Activated T-helper 1 cell treated with anti-CD3 and anti-CD28 coated beads, Interleukin-12 subunit alpha, Interleukin-12 subunit beta, Interleukin-2, Interleukin-4 antibody, amounts not matched to agents 30 ng/mL and 10 ng/mL and 1 ng/mL, durations not matched to agents 14 hours and 24 hours and 36 hours (primary cell): ENCODE measurements at regions not wholly inside any gene's neighbourhood (a gene's known extent, or its start where the extent isn't known, plus 50 kb on each side); places are given as distances from the start of the nearest gene placed in this dataset.

Experiments
- DNase-seq: peaks from one replicate; pipeline ENCODE4 v3.0.0; 2021; ENCODE audit warnings: low spot score
- H3K27ac Mint-ChIP-seq: one replicate; pipeline ENCODE4 v1.8.0; 2021; ENCODE audit warnings: mild to moderate bottlenecking, mixed read lengths
- H3K27me3 Mint-ChIP-seq: one replicate; pipeline ENCODE4 v1.8.0; 2022; ENCODE audit warnings: mild to moderate bottlenecking, moderate library complexity, mixed read lengths; ENCODE audit not compliant: insufficient read depth
- H3K36me3 Mint-ChIP-seq: one replicate; pipeline ENCODE4 v1.8.0; 2021; ENCODE audit warnings: low read depth, mixed read lengths
- H3K4me1 Mint-ChIP-seq: one replicate; pipeline ENCODE4 v1.8.0; 2021; ENCODE audit warnings: low read depth, mixed read lengths
- H3K4me3 Mint-ChIP-seq: one replicate; pipeline ENCODE4 v1.8.0; 2021; ENCODE audit warnings: mild to moderate bottlenecking, moderate library complexity, mixed read lengths
- H3K9me3 Mint-ChIP-seq: one replicate; pipeline ENCODE4 v1.8.0; 2021; ENCODE audit warnings: mixed read lengths
- intact Hi-C: fragments of 100-400 bp; cut with micrococcal nuclease; formaldehyde crosslinking; loops from one replicate; pipeline ENCODE4 v1.15.1; 2024

DNA sequence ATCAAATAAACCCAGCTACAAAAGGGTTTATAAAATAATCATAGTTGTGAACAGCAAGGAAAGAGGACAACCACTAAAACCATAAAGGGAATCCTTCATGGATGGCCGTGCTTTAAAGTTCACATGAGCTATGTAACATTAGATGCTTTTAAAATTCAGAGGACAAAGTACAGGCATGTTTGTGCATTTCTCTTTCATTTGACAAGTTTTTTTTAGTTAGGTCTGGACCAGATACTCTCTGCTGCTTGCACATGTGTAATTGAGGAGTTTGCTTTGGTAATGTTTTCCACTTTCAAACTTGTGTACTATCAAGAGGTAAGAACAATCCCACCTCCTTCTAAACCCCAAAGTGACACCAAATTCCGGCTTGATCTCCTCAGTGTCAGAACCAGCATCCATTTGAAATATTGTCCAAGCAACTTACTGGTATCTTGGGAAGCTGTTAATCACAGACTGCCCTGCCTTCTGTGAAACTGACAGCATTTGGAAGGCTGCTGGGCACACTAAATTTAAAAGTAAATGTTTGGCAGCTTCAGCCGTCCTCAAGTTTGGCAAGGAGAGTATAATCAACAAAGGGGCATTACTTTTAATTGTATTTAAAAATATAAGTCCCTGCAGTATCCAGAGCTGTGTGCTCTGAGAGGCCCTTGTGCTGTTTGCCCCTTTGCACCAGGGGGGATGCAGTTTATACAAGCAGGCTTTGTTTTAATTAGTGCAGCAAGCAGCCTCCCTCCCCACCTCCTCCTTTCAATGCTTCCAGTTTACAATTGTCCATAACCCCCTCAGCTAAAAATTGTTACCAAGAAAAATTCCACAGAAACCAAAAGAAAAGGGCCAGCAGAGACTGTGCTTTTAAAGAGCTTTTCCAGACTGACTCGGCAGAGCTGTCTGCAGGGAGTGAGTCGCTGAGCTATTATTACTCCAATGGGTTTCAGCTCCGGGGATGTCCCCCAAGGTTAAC is 328.3 kb upstream of the MPDZ start:
- Mint-ChIP-seq H3K9me3 (no peaks in the 10 kb centered on the region), H3K4me3 (no peak overlapping the region), H3K27me3 (no peaks in the 10 kb centered on the region), H3K4me1 (no peaks in the 10 kb centered on the region), H3K36me3 (no peaks in the 10 kb centered on the region), H3K27ac (no peak overlapping the region)
- DNase-seq, result no peak
- intact Hi-C loops, result no loop called here

DNA sequence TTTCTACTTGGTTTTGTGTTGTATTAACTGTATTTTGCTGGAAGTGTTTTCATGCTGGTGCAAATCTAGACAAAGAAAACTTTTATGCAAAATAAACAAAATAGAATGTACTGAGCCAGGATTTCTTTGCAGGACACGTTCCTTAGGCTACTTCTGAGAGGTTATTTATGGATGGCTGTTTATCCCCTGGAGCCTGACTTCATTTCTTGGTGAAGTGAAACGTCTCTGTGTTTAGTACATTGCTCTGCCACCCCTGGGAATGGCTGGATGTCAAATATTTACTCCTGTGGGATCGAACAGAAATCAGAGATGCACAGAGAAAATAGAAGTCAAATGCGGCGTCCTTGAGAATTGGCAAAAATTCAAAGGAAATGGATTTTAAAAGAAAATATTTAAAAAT is 327.1 kb upstream of the MPDZ start:
- Mint-ChIP-seq H3K36me3 (no peaks in the 10 kb centered on the region), H3K27me3 (no peaks in the 10 kb centered on the region), H3K4me3 (no peak overlapping the region), H3K4me1 (no peaks in the 10 kb centered on the region), H3K9me3 (no peaks in the 10 kb centered on the region), H3K27ac (no peak overlapping the region)
- DNase-seq, result no peak
- intact Hi-C loops, result no loop called here

DNA sequence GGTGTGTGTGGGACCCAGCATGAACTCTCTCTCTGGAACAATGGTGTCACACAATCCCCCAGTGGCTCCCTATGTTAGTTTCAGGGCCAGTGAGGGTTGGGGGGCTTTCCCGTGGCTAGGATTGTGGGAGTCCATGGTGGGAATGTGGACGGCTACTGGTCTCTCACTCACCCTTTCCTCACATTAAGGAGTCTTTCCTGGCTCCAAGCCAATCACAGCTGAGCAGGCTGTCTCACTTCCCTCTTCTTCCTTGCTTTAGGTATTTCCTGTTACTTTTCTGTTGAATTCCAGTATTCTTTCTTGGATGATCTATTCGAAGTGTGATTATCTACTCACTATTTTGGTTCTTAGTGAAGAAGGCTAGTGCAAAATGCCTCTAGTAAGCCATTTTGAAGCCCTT is 324.4 kb upstream of the MPDZ start:
- Mint-ChIP-seq H3K27me3 (no peaks in the 10 kb centered on the region), H3K4me3 (no peak overlapping the region), H3K36me3 (no peaks in the 10 kb centered on the region)

GRCh38 chr9:13598738-13599137 is 319.2 kb upstream of the MPDZ start:
- no peaks in the 10 kb centered on the region for H3K27me3 Mint-ChIP-seq
- no peak for DNase-seq
- H3K4me3 Mint-ChIP-seq, result no peak overlapping the region
- H3K27ac Mint-ChIP-seq, result no peak overlapping the region
- H3K4me1 Mint-ChIP-seq, result no peaks in the 10 kb centered on the region
- no peaks in the 10 kb centered on the region for H3K36me3 Mint-ChIP-seq
- no peaks in the 10 kb centered on the region for H3K9me3 Mint-ChIP-seq
- intact Hi-C loops, result no loop called here

More for the DNA sequence above, 324.4 kb upstream of the MPDZ start:
- no peak for DNase-seq
- Mint-ChIP-seq H3K9me3 (no peaks in the 10 kb centered on the region), H3K27ac (no peak overlapping the region), H3K4me1 (no peaks in the 10 kb centered on the region)
- intact Hi-C loops, result no loop called here

DNA sequence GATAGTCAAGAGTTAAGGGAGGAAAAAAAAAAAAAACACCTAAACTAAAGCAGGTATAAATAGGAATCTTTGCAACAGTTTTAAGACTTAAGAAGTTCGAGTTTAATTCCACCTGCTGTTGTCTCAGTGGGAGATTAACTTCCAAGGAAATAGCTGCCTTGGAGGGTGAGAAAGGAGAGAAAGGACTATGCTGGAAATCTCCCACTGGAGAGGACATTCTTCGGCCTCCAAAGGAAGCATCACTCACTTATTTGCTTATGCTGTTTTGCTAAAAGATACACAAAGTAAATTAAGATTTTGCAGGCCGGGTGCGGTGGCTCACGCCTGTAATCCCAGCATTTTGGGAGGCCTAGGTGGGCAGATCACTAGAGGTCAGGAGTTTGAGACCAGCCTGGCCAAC is 317.9 kb upstream of the MPDZ start:
- intact Hi-C loops, result no loop called here
- H3K27me3 Mint-ChIP-seq, result no peaks in the 10 kb centered on the region
- H3K27ac Mint-ChIP-seq, result no peak overlapping the region
- H3K9me3 Mint-ChIP-seq, result no peaks in the 10 kb centered on the region
- H3K36me3 Mint-ChIP-seq, result no peaks in the 10 kb centered on the region
- no peak overlapping the region for H3K4me3 Mint-ChIP-seq
- DNase-seq, result no peak
- H3K4me1 Mint-ChIP-seq, result no peaks in the 10 kb centered on the region

GRCh38 chr9:13597004-13597403 is 317.5 kb upstream of the MPDZ start:
- no peaks in the 10 kb centered on the region for H3K36me3 Mint-ChIP-seq
- intact Hi-C loops, result no loop called here

DNA sequence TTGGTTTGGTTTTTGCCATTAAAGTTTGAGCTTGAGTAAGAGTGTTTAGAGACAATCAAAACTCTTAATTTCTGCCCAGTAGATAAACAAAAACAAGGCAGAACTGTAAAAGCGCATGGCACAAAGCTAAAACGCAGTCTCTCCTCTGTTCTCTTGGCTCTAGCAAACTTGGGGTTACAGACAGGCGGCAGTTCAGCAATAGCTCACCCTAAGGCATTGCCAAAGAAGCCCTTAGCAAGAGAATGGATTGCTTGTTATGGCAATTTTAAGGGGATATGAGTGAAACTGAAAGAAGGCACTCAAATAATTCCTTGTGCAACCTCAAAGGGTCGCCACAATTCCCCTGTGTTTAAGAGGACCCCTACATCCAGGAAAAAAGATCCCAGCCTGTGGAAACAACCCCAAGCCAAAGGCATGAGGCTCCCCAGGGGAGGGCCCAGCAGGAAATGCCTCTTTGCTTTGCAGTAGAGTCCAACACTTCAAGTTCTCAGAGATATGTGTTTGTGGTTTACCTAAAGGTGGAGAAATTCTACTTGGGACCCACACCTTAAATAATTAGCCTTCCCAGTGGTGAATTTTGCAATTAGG is 317.0 kb upstream of the MPDZ start:
- no peaks in the 10 kb centered on the region for H3K27me3 Mint-ChIP-seq
- intact Hi-C loops, result no loop called here
- no peaks in the 10 kb centered on the region for H3K9me3 Mint-ChIP-seq
- no peak for DNase-seq
- no peaks in the 10 kb centered on the region for H3K4me1 Mint-ChIP-seq
- H3K36me3 Mint-ChIP-seq, result no peaks in the 10 kb centered on the region
- no peak overlapping the region for H3K27ac Mint-ChIP-seq
- H3K4me3 Mint-ChIP-seq, result no peak overlapping the region

More at GRCh38 chr9:13597004-13597403, 317.5 kb upstream of the MPDZ start:
- H3K9me3 Mint-ChIP-seq, result no peaks in the 10 kb centered on the region
- no peaks in the 10 kb centered on the region for H3K27me3 Mint-ChIP-seq
- H3K27ac Mint-ChIP-seq, result no peak overlapping the region
- no peak for DNase-seq
- no peaks in the 10 kb centered on the region for H3K4me1 Mint-ChIP-seq
- H3K4me3 Mint-ChIP-seq, result no peak overlapping the region

- intact Hi-C loops, result no loop called here
- no peak for DNase-seq
- H3K9me3 Mint-ChIP-seq, result no peaks in the 10 kb centered on the region
Observed at GRCh38 chr9:13590996-13591395, 311.5 kb upstream of the MPDZ start.

DNA sequence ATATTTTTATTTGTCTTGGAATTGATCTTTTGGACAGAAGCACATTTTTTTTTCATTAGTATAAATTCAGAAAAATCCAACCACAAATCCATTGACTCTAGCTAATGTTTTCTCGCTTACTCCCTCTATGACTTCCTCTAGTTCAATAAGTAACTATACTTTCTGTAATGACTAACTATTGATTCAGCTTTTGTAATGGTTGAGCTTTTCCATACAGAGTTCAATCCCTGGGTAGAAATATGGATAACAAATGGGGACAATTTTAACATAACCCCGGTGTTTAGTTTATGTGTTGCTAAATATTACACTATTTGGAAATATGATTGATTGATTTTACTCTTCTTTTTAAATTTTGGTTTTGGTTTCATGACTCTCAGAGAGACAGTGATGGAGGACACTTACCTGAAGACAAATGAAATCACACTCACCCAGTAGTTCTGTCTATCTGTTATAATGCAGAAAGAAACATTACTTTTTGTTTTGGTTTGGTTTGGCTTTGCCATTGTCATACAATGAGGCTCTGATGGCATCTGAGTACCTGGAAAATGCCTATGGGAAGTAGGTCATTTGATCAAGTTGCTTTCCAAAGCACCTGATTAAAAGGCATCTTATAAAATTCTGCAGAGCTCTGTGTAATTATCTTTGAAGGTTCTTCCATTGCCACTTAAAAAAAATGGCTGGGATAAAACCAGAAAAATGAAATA is 309.7 kb upstream of the MPDZ start:
- intact Hi-C loops, result no loop called here
- no peaks in the 10 kb centered on the region for H3K27me3 Mint-ChIP-seq
- no peaks in the 10 kb centered on the region for H3K4me1 Mint-ChIP-seq
- peaks cover 4% of the 10 kb centered on the region for H3K9me3 Mint-ChIP-seq
- no peaks in the 10 kb centered on the region for H3K36me3 Mint-ChIP-seq
- H3K27ac Mint-ChIP-seq, result no peak overlapping the region
- H3K4me3 Mint-ChIP-seq, result no peak overlapping the region
- DNase-seq, result no peak

More at GRCh38 chr9:13590996-13591395, 311.5 kb upstream of the MPDZ start:
- H3K36me3 Mint-ChIP-seq, result no peaks in the 10 kb centered on the region
- no peak overlapping the region for H3K27ac Mint-ChIP-seq
- H3K27me3 Mint-ChIP-seq, result no peaks in the 10 kb centered on the region
- H3K4me3 Mint-ChIP-seq, result no peak overlapping the region
- H3K4me1 Mint-ChIP-seq, result no peaks in the 10 kb centered on the region

GRCh38 chr9:13588151-13589033 is 308.9 kb upstream of the MPDZ start:
- intact Hi-C loops, result no loop called here
- H3K27me3 Mint-ChIP-seq, result no peaks in the 10 kb centered on the region
- H3K4me3 Mint-ChIP-seq, result no peak overlapping the region
- no peaks in the 10 kb centered on the region for H3K36me3 Mint-ChIP-seq
- H3K4me1 Mint-ChIP-seq, result no peaks in the 10 kb centered on the region
- no peak for DNase-seq
- H3K9me3 Mint-ChIP-seq, result peaks cover 8% of the 10 kb centered on the region
- H3K27ac Mint-ChIP-seq, result no peak overlapping the region

GRCh38 chr9:13587571-13587970 is 308.1 kb upstream of the MPDZ start:
- H3K36me3 Mint-ChIP-seq, result no peaks in the 10 kb centered on the region
- H3K27ac Mint-ChIP-seq, result no peak overlapping the region
- H3K4me3 Mint-ChIP-seq, result no peak overlapping the region
- H3K27me3 Mint-ChIP-seq, result no peaks in the 10 kb centered on the region
- H3K9me3 Mint-ChIP-seq, result peaks cover 8% of the 10 kb centered on the region
- no peak for DNase-seq
- intact Hi-C loops, result no loop called here
- H3K4me1 Mint-ChIP-seq, result no peaks in the 10 kb centered on the region

- Mint-ChIP-seq H3K4me3 (no peak overlapping the region), H3K36me3 (no peaks in the 10 kb centered on the region), H3K27me3 (no peaks in the 10 kb centered on the region), H3K9me3 (peaks cover 8% of the 10 kb centered on the region), H3K4me1 (no peaks in the 10 kb centered on the region), H3K27ac (no peak overlapping the region)
- DNase-seq, result no peak
- intact Hi-C loops, result no loop called here
Observed at GRCh38 chr9:13586587-13587374, 307.3 kb upstream of the MPDZ start.
